OCI-LY7 (cell line): ENCODE measurements at regions not wholly inside any gene's neighbourhood (a gene's known extent, or its start where the extent isn't known, plus 50 kb on each side); places are given as distances from the start of the nearest gene placed in this dataset.

Experiments
- BruUV-seq: library from RNA; stranded (reverse); fragments of 400-500 nt; replicated peaks from 2 replicates; lab custom pipeline; 2021; lab: Mats Ljungman, UMichigan
- CTCF ChIA-PET: fragments of 300-600 bp; sonication (Branson Sonifier 250); formaldehyde crosslinking; loops from one replicate; lab custom pipeline; 2022; ENCODE audit warnings: antibody characterized with exemption; ENCODE audit not compliant: unreplicated experiment; lab: Charles Lee
- POLR2A ChIA-PET: fragments of 300-600 bp; sonication (Branson Sonifier 250); formaldehyde crosslinking; loops from one replicate; lab custom pipeline; 2022; ENCODE audit warnings: antibody characterized with exemption; lab: Charles Lee
- DNase-seq: peaks from one replicate; pipeline ENCODE4 v3.0.0-alpha.2; 2015; ENCODE audit warnings: low spot score
- H2AFZ ChIP-seq: fragments of 200-600 bp; sonication (generic), shearing (Covaris generic); 2 replicates; pipeline ENCODE4 v1.6.1; 2014; ENCODE audit warnings: mild to moderate bottlenecking, antibody characterized with exemption, low read length, moderate library complexity
- H3K27ac ChIP-seq: fragments of 200-600 bp; sonication (generic); 2 replicates; pipeline ENCODE4 v1.5.1; 2014; ENCODE audit warnings: mixed run types, low read depth, mild to moderate bottlenecking, moderate library complexity, low read length, inconsistent platforms; ENCODE audit not compliant: poor library complexity, severe bottlenecking
- H3K36me3 ChIP-seq: fragments of 200-600 bp; sonication (generic); 2 replicates; pipeline ENCODE4 v1.6.1; 2014; ENCODE audit warnings: mild to moderate bottlenecking, antibody characterized with exemption, low read length, moderate library complexity, mixed read lengths; ENCODE audit not compliant: insufficient read depth
- H3K4me1 ChIP-seq: fragments of 200-600 bp; sonication (generic); 2 replicates; pipeline ENCODE4 v1.5.1; 2014; ENCODE audit warnings: mild to moderate bottlenecking, low read length; ENCODE audit not compliant: insufficient read depth, poor library complexity, severe bottlenecking
- H3K4me2 ChIP-seq: fragments of 200-600 bp; sonication (generic); 2 replicates; pipeline ENCODE4 v1.6.1; 2014; ENCODE audit warnings: mild to moderate bottlenecking, low read length
- H3K4me3 ChIP-seq: fragments of 200-600 bp; sonication (generic); 2 replicates; pipeline ENCODE4 v1.5.1; 2014; ENCODE audit warnings: mild to moderate bottlenecking, low read depth, low read length; ENCODE audit not compliant: poor library complexity, severe bottlenecking
- H3K79me2 ChIP-seq: fragments of 200-600 bp; sonication (generic); 2 replicates; pipeline ENCODE4 v1.6.1; 2016; ENCODE audit warnings: low read depth, mild to moderate bottlenecking, low read length, moderate library complexity, mixed read lengths; ENCODE audit not compliant: insufficient read depth
- H3K9me2 ChIP-seq: fragments of 200-600 bp; sonication (generic); 2 replicates; pipeline ENCODE4 v1.6.1; 2016; ENCODE audit warnings: mild to moderate bottlenecking, low read length, mixed read lengths; ENCODE audit not compliant: insufficient read depth
- H3K9me3 ChIP-seq: fragments of 200-600 bp; sonication (generic); 2 replicates; pipeline ENCODE4 v1.6.1; 2014; ENCODE audit warnings: mild to moderate bottlenecking, mixed run types, low read length, mixed read lengths
- H4K20me1 ChIP-seq: fragments of 200-600 bp; sonication (generic); 2 replicates; pipeline ENCODE4 v1.6.1; 2014; ENCODE audit warnings: mild to moderate bottlenecking, antibody characterized with exemption, low read length, moderate library complexity, mixed read lengths; ENCODE audit not compliant: insufficient read depth
- EZH2phosphoT487 ChIP-seq: fragments of 200-600 bp; sonication (generic); IDR thresholded peaks from 2 replicates; pipeline ENCODE4 v1.6.1; 2018; ENCODE audit warnings: low read depth, borderline replicate concordance, mild to moderate bottlenecking, mixed run types, antibody characterized with exemption, low read length, moderate library complexity, mixed read lengths
- intact Hi-C: fragments of 100-400 bp; cut with micrococcal nuclease; formaldehyde crosslinking; loops from one replicate; pipeline ENCODE4 v1.10.0; 2022; ENCODE audit not compliant: unreplicated experiment
- TF ChIP-seq, protein P1 (sequence below): fragments of 200-600 bp; sonication (generic); conservative IDR thresholded peaks from 2 replicates; pipeline ENCODE4 v1.5.1; 2014; ENCODE audit warnings: mild to moderate bottlenecking, antibody characterized with exemption, low read length, moderate library complexity, mixed read lengths

DNA sequence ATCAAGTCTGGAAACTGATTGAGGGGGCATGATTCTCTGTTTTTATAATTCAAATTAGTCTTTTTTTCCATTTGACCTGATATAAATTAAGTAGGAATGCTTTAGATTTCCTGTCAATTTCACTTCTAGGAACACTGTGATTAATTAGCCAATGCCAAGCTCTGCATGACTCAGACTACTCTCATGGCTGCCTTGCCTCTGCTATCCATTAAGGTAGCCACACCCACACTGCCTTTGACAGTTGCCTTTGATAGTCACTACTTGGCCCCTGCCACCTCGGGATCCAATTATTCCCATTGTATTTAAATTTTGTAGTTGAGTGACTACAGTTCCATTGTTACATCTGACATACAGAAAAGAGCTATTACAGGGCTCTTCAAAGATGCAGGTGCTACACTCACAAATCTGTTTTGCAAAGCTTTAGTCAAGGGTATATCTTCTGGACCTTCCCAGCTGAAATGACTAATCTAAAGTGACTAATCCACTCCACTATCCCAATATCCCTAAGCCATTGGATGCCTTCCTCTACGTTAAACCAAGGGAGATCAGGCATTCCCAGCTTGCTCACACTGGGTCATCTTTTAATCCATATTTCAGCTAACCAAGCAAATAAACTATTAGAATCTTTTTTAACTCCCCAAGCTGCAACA, 1193.1 kb upstream of the MIR17HG start:
- no TSS peak for BruUV-seq
- no peak overlapping the region for H3K4me3 ChIP-seq
- POLR2A ChIA-PET: interaction anchor here (0.7 to 1.0 kb wide), 3 partner anchors 12 to 892 kb away, joined by 3 read pairs; no protein-coding TSS in a partner anchor
- no peak overlapping the region for H3K4me2 ChIP-seq
- TF ChIP-seq EZH2phosphoT487: no peak
- TF ChIP-seq, protein P1, sequence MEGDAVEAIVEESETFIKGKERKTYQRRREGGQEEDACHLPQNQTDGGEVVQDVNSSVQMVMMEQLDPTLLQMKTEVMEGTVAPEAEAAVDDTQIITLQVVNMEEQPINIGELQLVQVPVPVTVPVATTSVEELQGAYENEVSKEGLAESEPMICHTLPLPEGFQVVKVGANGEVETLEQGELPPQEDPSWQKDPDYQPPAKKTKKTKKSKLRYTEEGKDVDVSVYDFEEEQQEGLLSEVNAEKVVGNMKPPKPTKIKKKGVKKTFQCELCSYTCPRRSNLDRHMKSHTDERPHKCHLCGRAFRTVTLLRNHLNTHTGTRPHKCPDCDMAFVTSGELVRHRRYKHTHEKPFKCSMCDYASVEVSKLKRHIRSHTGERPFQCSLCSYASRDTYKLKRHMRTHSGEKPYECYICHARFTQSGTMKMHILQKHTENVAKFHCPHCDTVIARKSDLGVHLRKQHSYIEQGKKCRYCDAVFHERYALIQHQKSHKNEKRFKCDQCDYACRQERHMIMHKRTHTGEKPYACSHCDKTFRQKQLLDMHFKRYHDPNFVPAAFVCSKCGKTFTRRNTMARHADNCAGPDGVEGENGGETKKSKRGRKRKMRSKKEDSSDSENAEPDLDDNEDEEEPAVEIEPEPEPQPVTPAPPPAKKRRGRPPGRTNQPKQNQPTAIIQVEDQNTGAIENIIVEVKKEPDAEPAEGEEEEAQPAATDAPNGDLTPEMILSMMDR: no peak
- H3K9me2 ChIP-seq: no peaks in the 10 kb centered on the region
- no peak for DNase-seq
- H3K27ac ChIP-seq: no peak overlapping the region
- no peaks in the 10 kb centered on the region for H3K36me3 ChIP-seq
- no peak overlapping the region for H2AFZ ChIP-seq
- CTCF ChIA-PET: no interaction called here
- H4K20me1 ChIP-seq: no peaks in the 10 kb centered on the region
- H3K4me1 ChIP-seq: no peaks in the 10 kb centered on the region
- H3K9me3 ChIP-seq: peaks cover 8% of the 10 kb centered on the region
- intact Hi-C loops: no loop called here
- H3K79me2 ChIP-seq: no peaks in the 10 kb centered on the region

DNA sequence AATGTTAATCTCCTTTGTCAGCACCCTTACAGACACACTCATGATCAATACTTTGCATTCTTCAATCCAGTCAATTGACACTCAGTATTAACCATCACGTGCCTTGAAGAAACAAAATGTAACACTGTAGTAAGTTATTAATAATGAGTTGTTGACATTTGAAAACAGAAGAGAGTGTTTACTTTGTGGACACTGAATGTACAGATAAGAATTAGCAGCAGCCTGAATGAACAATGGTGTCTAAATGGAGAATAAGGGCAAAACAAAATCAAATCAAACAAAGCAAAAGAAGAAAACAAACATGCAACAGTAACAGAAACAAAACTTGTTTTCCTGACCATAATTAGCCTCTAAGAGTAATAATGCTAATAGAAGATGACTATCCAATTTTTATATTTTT, 1191.1 kb upstream of the MIR17HG start:
- BruUV-seq: no TSS peak
- Histone ChIP-seq H2AFZ (no peak overlapping the region), H3K9me3 (peaks cover 15% of the 10 kb centered on the region), H3K36me3 (no peaks in the 10 kb centered on the region), H3K79me2 (no peaks in the 10 kb centered on the region), H3K4me1 (no peaks in the 10 kb centered on the region), H3K9me2 (no peaks in the 10 kb centered on the region), H4K20me1 (no peaks in the 10 kb centered on the region), H3K27ac (no peak overlapping the region), H3K4me3 (no peak overlapping the region), H3K4me2 (no peak overlapping the region)
- no peak for TF ChIP-seq EZH2phosphoT487
- TF ChIP-seq, protein P1: no peak
- ChIA-PET POLR2A (no interaction called here), CTCF (no interaction called here)
- no peak for DNase-seq
- intact Hi-C loops: no loop called here

DNA sequence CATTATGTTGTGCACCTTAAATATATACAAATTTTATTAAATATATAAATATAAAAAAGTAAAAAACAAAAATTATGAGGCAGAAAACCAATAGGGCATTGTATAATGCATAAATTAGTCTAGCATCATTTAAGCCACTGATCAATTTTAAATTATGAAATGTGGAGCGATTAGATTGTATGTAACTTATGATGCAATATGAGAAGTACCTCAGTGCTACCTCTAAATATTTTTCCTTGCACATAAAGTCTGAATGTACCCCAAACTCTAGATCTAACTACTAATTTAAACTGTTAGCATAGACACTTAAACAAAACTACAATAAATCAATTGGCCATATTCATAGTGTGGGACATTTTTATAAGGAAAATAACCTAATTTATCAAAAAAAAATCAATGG, 1178.5 kb upstream of the MIR17HG start:
- TF ChIP-seq, protein P1: no peak
- no peak for TF ChIP-seq EZH2phosphoT487
- no peaks in the 10 kb centered on the region for H3K36me3 ChIP-seq
- H3K4me2 ChIP-seq: no peak overlapping the region
- H3K4me3 ChIP-seq: no peak overlapping the region
- BruUV-seq: no TSS peak
- no peaks in the 10 kb centered on the region for H4K20me1 ChIP-seq
- H3K27ac ChIP-seq: no peak overlapping the region
- H3K79me2 ChIP-seq: no peaks in the 10 kb centered on the region
- no peaks in the 10 kb centered on the region for H3K9me2 ChIP-seq
- no peak overlapping the region for H2AFZ ChIP-seq
- H3K9me3 ChIP-seq: peaks cover 4% of the 10 kb centered on the region; the same call in 1 of the 2 replicates
- H3K4me1 ChIP-seq: no peaks in the 10 kb centered on the region
- DNase-seq: no peak
- intact Hi-C loops: no loop called here
- CTCF ChIA-PET: interaction anchor here (0.6 kb wide), 1 partner anchor 14 kb away, joined by 3 read pairs; no protein-coding TSS in a partner anchor
- POLR2A ChIA-PET: no interaction called here
